ENCODE measurements at regions not wholly inside any gene's neighbourhood (a gene's known extent, or its start where the extent isn't known, plus 50 kb on each side); places are given as distances from the start of the nearest gene placed in this dataset.
"Not testable (repeated sequence)": the region's sequence is repeated elsewhere in the genome, so short reads cannot be mapped to it uniquely, and the experiment has no call there.

- DNase-seq (ENCODE audit: low spot score in 2 of 2), result no peak
- no peak for TF ChIP-seq CTCF (IDR thresholded peaks at IDR 0.05)
- intact Hi-C loops (cut with DNase I), result no loop called here
- Histone ChIP-seq H3K9me3 (no peaks in the 10 kb centered on the region), H3K36me3 (no peaks in the 10 kb centered on the region), H3K27me3 (no peaks in the 10 kb centered on the region), H3K4me3 (no peak overlapping the region), H3K4me1 (no peaks in the 10 kb centered on the region), H3K27ac (no peak overlapping the region)
Observed at GRCh38 chr6:148016013-148016412, 326.6 kb upstream of the SASH1 start.

DNA sequence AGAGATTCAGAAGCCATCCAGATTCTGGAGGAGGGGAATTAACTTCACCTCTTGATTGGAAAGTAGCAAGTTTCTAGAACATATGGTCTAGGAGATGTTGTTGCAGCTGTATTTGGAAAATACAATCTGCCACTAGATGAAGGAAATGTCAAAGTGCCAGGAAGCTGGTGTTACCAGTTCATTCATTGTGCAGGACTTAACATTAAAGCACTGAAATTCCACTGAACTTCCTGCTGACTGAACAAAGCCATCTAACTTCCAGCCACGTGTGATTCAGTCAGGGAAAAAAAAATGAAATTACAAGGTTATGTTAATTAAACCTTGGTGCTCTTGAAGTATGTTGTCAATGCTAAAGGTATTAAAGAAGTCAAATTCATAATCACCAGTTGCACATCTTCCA lies 321.5 kb upstream of the SASH1 start:
- no peak for DNase-seq (ENCODE audit: low spot score in 2 of 2)
- no peak for TF ChIP-seq CTCF (IDR thresholded peaks at IDR 0.05)
- H3K9me3 ChIP-seq, result no peaks in the 10 kb centered on the region
- H3K4me1 ChIP-seq, result no peaks in the 10 kb centered on the region
- H3K27me3 ChIP-seq, result no peaks in the 10 kb centered on the region
- no peak overlapping the region for H3K27ac ChIP-seq
- no peaks in the 10 kb centered on the region for H3K36me3 ChIP-seq
- intact Hi-C loops (cut with DNase I), result no loop called here
- H3K4me3 ChIP-seq, result no peak overlapping the region

DNA sequence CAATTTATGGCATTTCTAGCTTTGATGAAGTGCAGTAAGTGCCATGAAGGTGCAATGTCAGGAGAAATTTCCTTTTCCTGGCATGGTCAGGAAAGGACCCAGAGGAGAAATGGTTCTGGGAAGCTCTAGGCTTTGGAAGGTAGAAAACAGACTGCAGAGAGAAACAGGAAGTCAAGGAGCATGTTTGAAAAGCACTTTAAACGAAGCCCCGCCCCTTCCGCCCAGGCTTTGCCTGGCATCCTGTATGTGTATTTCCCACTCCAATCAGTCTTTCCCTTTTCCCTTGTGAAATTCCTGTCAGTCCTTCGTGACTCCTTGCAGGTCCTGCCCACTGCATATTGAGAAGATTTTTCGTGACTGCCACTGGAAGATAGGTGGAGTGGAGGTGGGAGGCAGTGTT lies 320.9 kb upstream of the SASH1 start:
- no peak for DNase-seq (ENCODE audit: low spot score in 2 of 2)
- no peak overlapping the region for H3K27ac ChIP-seq
- no peaks in the 10 kb centered on the region for H3K4me1 ChIP-seq
- H3K4me3 ChIP-seq, result no peak overlapping the region
- no peaks in the 10 kb centered on the region for H3K36me3 ChIP-seq
- intact Hi-C loops (cut with DNase I), result no loop called here
- TF ChIP-seq CTCF (IDR thresholded peaks at IDR 0.05), result no peak
- H3K27me3 ChIP-seq, result no peaks in the 10 kb centered on the region
- H3K9me3 ChIP-seq, result no peaks in the 10 kb centered on the region

DNA sequence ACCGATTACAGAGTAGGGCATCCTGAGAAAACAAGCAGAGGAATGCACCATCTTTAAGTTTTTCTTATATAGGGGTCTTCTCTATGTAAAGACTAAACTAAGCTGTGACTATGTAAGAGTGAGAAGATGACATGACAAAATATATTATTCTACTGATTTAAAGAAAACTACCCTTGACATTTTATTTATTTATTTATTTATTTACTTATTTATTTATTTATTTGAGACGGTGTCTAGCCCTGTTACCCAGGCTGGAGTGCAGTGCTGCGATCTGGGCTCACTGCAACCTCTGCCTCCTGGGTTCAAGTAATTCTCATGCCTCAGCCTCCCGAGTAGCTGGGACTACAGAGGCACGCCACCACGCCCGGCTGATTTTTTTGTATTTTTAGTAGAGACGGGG lies 320.4 kb upstream of the SASH1 start:
- H3K9me3 ChIP-seq; H3K27me3 ChIP-seq; H3K27ac ChIP-seq; intact Hi-C loops (cut with DNase I); H3K4me3 ChIP-seq; H3K4me1 ChIP-seq; DNase-seq (ENCODE audit: low spot score in 2 of 2); H3K36me3 ChIP-seq: not testable (repeated sequence)

GRCh38 chr6:148027201-148027600 lies 315.4 kb upstream of the SASH1 start:
- no peaks in the 10 kb centered on the region for H3K36me3 ChIP-seq
- H3K4me3 ChIP-seq, result no peak overlapping the region
- no peak for DNase-seq (ENCODE audit: low spot score in 2 of 2)
- no peak overlapping the region for H3K27ac ChIP-seq
- no peaks in the 10 kb centered on the region for H3K27me3 ChIP-seq
- no peaks in the 10 kb centered on the region for H3K4me1 ChIP-seq
- TF ChIP-seq CTCF (IDR thresholded peaks at IDR 0.05), result no peak
- H3K9me3 ChIP-seq, result no peaks in the 10 kb centered on the region
- intact Hi-C loops (cut with DNase I), result no loop called here

DNA sequence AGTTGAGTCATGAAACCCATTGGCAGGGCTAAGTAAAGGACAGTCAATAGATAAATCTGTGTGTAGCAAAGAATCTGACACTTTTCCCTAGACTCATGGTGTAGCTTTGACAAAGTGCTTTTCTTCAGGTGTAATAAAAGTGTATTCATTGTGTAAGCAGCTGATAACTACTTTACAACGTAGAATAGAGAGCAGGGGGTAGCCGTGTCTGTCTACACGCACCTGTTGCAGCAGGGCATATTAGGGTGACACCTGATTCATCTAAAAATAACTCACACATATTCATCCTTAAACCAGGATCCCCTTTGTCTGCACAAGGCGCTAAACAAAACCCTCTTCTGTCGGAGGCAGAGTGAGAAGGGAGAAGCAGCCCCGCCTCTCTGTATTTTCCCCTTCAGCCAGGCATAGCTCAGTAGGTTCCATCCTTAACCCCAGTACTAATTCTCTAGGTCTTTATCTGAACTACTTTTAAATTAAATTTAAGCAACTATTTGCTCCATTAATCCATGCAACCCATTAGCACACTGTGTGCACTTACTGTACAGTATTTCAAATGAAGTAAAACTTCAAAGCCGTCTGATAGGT lies 306.7 kb upstream of the SASH1 start:
- TF ChIP-seq CTCF (IDR thresholded peaks at IDR 0.05), result no peak
- intact Hi-C loops (cut with DNase I), result no loop called here
- DNase-seq (ENCODE audit: low spot score in 2 of 2), result no peak
- Histone ChIP-seq H3K36me3 (no peaks in the 10 kb centered on the region), H3K9me3 (no peaks in the 10 kb centered on the region), H3K4me1 (no peaks in the 10 kb centered on the region), H3K27me3 (no peaks in the 10 kb centered on the region), H3K4me3 (no peak overlapping the region), H3K27ac (no peak overlapping the region)

Measured in ascending aorta (tissue), 2 donors.